SK-N-SH treated with all-trans-retinoic acid at 6 μM for 48 hours (cell line): ENCODE measurements at regions not wholly inside any gene's neighbourhood (a gene's known extent, or its start where the extent isn't known, plus 50 kb on each side); places are given as distances from the start of the nearest gene placed in this dataset.

Source experiments
- BACH2 ChIP-seq: fragments of 250-450 bp; sonication (Bioruptor Pico); IDR thresholded peaks from 2 replicates; pipeline ENCODE4 v1.9.0; 2021; ENCODE audit warnings: mild to moderate bottlenecking, borderline replicate concordance
- CSDC2 ChIP-seq: fragments of 250-450 bp; sonication (Bioruptor Pico); IDR thresholded peaks from 2 replicates; pipeline ENCODE4 v1.5.0; 2020; ENCODE audit warnings: mild to moderate bottlenecking, moderate library complexity
- RARB ChIP-seq: fragments of 250-450 bp; sonication (Bioruptor Pico); IDR thresholded peaks from 2 replicates; pipeline ENCODE4 v1.8.0; 2021; ENCODE audit warnings: mild to moderate bottlenecking, moderate library complexity
- TCF4 ChIP-seq: fragments of 250-450 bp; sonication (Bioruptor Pico); IDR thresholded peaks from 2 replicates; pipeline ENCODE4 v1.8.0; 2021; ENCODE audit warnings: mild to moderate bottlenecking, moderate library complexity, borderline replicate concordance
- TOX ChIP-seq: fragments of 250-450 bp; sonication (Bioruptor Pico); IDR thresholded peaks from 2 replicates; pipeline ENCODE4 v1.8.0; 2021; ENCODE audit warnings: mild to moderate bottlenecking, moderate library complexity, borderline replicate concordance
- ZC3H10 ChIP-seq: fragments of 250-450 bp; sonication (Bioruptor Pico); IDR thresholded peaks from 2 replicates; pipeline ENCODE4 v1.5.1; 2021; ENCODE audit warnings: mild to moderate bottlenecking, moderate library complexity
- ZFP3 ChIP-seq: fragments of 250-450 bp; sonication (Bioruptor Pico); IDR thresholded peaks from 2 replicates; pipeline ENCODE4 v1.5.0; 2020; ENCODE audit warnings: mild to moderate bottlenecking, moderate library complexity
- ZFP30 ChIP-seq: fragments of 450-650 bp; formaldehyde crosslinking; IDR thresholded peaks from 2 replicates; pipeline ENCODE4 v1.5.0; 2022; ENCODE audit warnings: mild to moderate bottlenecking, moderate library complexity
- ZNF70 ChIP-seq: fragments of 450-650 bp; formaldehyde crosslinking; IDR thresholded peaks from 2 replicates; pipeline ENCODE4 v1.5.0; 2020; ENCODE audit warnings: mild to moderate bottlenecking, moderate library complexity
- TF ChIP-seq, protein P1 (sequence below): fragments of 250-450 bp; sonication (Bioruptor Pico); IDR thresholded peaks from 2 replicates; pipeline ENCODE4 v1.5.1; 2021; ENCODE audit warnings: mild to moderate bottlenecking, moderate library complexity
- TF ChIP-seq, protein P2 (sequence below): fragments of 250-450 bp; sonication (Bioruptor Pico); IDR thresholded peaks from 2 replicates; pipeline ENCODE4 v1.5.0; 2020; ENCODE audit warnings: mild to moderate bottlenecking, moderate library complexity

DNA sequence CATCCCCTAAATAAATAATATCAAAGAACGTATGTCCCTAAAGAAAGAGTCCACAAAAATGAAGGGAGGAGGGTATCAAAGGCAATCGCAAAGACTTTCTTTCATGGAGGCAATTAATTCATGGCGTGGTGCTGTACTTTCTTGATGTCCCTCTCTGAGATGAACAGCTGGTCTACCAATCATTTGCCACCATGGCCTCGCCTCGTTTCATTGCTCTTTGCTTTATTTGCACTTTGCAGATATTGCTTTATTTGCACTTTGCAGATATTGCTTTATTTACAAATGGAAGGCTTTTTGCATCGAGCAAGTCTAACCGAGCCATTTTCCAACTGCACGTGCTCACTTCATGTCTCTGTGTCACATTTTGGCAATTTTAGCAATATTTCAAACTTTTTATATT, 104.0 kb upstream of the PTCH1 start:
- no peak for TF ChIP-seq ZFP30 (CRISPR knock-in tag)
- no peak for TF ChIP-seq TOX (CRISPR knock-in tag)
- TF ChIP-seq RARB (CRISPR knock-in tag) = no peak
- TF ChIP-seq ZFP3 (CRISPR knock-in tag) = no peak
- no peak for TF ChIP-seq ZNF70 (CRISPR knock-in tag)
- no peak for TF ChIP-seq ZC3H10 (CRISPR knock-in tag)
- no peak for TF ChIP-seq TCF4 (CRISPR knock-in tag)
- TF ChIP-seq, protein P1, sequence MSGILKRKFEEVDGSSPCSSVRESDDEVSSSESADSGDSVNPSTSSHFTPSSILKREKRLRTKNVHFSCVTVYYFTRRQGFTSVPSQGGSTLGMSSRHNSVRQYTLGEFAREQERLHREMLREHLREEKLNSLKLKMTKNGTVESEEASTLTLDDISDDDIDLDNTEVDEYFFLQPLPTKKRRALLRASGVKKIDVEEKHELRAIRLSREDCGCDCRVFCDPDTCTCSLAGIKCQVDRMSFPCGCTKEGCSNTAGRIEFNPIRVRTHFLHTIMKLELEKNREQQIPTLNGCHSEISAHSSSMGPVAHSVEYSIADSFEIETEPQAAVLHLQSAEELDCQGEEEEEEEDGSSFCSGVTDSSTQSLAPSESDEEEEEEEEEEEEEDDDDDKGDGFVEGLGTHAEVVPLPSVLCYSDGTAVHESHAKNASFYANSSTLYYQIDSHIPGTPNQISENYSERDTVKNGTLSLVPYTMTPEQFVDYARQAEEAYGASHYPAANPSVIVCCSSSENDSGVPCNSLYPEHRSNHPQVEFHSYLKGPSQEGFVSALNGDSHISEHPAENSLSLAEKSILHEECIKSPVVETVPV (CRISPR knock-in tag) = no peak
- TF ChIP-seq CSDC2 (CRISPR knock-in tag) = no peak
- no peak for TF ChIP-seq BACH2 (CRISPR knock-in tag)
- TF ChIP-seq, protein P2, sequence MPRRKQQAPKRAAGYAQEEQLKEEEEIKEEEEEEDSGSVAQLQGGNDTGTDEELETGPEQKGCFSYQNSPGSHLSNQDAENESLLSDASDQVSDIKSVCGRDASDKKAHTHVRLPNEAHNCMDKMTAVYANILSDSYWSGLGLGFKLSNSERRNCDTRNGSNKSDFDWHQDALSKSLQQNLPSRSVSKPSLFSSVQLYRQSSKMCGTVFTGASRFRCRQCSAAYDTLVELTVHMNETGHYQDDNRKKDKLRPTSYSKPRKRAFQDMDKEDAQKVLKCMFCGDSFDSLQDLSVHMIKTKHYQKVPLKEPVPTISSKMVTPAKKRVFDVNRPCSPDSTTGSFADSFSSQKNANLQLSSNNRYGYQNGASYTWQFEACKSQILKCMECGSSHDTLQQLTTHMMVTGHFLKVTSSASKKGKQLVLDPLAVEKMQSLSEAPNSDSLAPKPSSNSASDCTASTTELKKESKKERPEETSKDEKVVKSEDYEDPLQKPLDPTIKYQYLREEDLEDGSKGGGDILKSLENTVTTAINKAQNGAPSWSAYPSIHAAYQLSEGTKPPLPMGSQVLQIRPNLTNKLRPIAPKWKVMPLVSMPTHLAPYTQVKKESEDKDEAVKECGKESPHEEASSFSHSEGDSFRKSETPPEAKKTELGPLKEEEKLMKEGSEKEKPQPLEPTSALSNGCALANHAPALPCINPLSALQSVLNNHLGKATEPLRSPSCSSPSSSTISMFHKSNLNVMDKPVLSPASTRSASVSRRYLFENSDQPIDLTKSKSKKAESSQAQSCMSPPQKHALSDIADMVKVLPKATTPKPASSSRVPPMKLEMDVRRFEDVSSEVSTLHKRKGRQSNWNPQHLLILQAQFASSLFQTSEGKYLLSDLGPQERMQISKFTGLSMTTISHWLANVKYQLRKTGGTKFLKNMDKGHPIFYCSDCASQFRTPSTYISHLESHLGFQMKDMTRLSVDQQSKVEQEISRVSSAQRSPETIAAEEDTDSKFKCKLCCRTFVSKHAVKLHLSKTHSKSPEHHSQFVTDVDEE (CRISPR knock-in tag) = no peak
